ENCODE measurements at regions not wholly inside any gene's neighbourhood (a gene's known extent, or its start where the extent isn't known, plus 50 kb on each side); places are given as distances from the start of the nearest gene placed in this dataset.

- TF ChIP-seq, protein P1, sequence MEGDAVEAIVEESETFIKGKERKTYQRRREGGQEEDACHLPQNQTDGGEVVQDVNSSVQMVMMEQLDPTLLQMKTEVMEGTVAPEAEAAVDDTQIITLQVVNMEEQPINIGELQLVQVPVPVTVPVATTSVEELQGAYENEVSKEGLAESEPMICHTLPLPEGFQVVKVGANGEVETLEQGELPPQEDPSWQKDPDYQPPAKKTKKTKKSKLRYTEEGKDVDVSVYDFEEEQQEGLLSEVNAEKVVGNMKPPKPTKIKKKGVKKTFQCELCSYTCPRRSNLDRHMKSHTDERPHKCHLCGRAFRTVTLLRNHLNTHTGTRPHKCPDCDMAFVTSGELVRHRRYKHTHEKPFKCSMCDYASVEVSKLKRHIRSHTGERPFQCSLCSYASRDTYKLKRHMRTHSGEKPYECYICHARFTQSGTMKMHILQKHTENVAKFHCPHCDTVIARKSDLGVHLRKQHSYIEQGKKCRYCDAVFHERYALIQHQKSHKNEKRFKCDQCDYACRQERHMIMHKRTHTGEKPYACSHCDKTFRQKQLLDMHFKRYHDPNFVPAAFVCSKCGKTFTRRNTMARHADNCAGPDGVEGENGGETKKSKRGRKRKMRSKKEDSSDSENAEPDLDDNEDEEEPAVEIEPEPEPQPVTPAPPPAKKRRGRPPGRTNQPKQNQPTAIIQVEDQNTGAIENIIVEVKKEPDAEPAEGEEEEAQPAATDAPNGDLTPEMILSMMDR (IDR thresholded peaks at IDR 0.05; ENCODE audit: unreplicated experiment), result no peak
- Mint-ChIP-seq H3K27me3 (ENCODE audit: unreplicated experiment) (peaks cover 12% of the 10 kb centered on the region), H3K27ac (ENCODE audit: unreplicated experiment) (no peak overlapping the region), H3K4me3 (ENCODE audit: low read depth, unreplicated experiment) (no peak overlapping the region), H3K4me1 (ENCODE audit: low read depth, unreplicated experiment) (no peaks in the 10 kb centered on the region), H3K36me3 (ENCODE audit: insufficient read depth, unreplicated experiment) (no peaks in the 10 kb centered on the region), H3K9me3 (ENCODE audit: low read depth, unreplicated experiment) (peaks cover 3% of the 10 kb centered on the region)
- BruUV-seq (replicated peaks), result no TSS peak
- intact Hi-C loops (cut with micrococcal nuclease; ENCODE audit: unreplicated experiment), result no loop called here
- no peak for DNase-seq
- CTCF ChIA-PET, result no interaction called here
These were observed 97.2 kb upstream of the ZNF678 start for GRCh38 chr1:227466039-227466645.

GRCh38 chr1:227465256-227465655 is 98.1 kb upstream of the ZNF678 start:
- no peak overlapping the region for H3K27ac Mint-ChIP-seq (ENCODE audit: unreplicated experiment)
- TF ChIP-seq, protein P1 (IDR thresholded peaks at IDR 0.05; ENCODE audit: unreplicated experiment), result no peak
- CTCF ChIA-PET, result no interaction called here
- BruUV-seq (replicated peaks), result no TSS peak
- no peaks in the 10 kb centered on the region for H3K36me3 Mint-ChIP-seq (ENCODE audit: insufficient read depth, unreplicated experiment)
- DNase-seq, result no peak
- H3K4me3 Mint-ChIP-seq (ENCODE audit: low read depth, unreplicated experiment), result no peak overlapping the region
- intact Hi-C loops (cut with micrococcal nuclease; ENCODE audit: unreplicated experiment), result no loop called here
- no peaks in the 10 kb centered on the region for H3K4me1 Mint-ChIP-seq (ENCODE audit: low read depth, unreplicated experiment)
- peaks cover 6% of the 10 kb centered on the region for H3K27me3 Mint-ChIP-seq (ENCODE audit: unreplicated experiment)
- peaks cover 1% of the 10 kb centered on the region for H3K9me3 Mint-ChIP-seq (ENCODE audit: low read depth, unreplicated experiment)

DNA sequence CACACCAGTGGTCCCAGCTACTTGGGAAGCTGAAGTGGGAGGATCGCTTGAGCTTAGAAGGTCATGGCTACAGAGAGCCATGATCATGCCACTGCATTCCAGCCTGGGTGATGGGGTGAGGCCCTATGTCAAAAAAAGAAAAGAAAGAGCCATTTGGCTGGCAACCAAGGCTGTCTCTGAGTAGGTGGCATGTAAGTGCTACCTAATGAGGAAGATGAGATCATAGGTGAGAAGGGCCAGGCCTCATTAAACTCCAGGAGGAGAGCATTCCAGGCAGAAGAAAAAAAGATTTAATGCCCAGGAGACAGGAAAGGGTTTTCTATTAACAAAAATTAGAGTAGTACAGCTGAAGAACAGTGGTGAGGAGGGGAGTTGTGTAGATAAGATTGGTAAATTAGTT is 103.4 kb upstream of the ZNF678 start:
- CTCF ChIA-PET, result interaction anchor here (0.7 kb wide), 1 partner anchor 18 kb away, joined by 4 read pairs; no protein-coding TSS in a partner anchor
- BruUV-seq (replicated peaks), result no TSS peak
- H3K4me3 Mint-ChIP-seq (ENCODE audit: low read depth, unreplicated experiment), result no peak overlapping the region

DNA sequence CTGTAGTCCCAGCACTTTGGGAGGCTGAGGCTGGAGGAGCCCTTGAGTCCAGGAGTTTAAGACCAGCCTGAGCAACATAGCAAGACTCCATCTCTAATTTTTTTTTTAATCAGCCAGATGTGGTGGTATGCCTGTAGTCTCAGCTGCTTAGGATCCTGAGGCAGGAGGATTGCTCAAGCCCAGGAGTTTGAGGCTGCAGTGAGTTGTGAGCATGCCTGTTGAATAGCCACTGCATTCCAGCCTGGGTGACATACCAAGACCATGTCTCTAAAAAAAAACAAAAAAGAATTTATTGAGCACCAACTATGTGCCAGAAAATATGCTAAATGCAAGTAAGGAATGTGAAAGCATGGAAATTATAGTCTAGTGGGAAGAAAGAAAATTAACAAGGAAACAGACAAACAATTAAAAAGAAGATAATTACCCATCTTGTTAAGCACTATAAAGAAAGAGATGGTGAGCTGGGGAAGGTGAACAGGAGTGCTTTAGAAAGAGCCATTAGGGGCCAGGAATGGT is 104.0 kb upstream of the ZNF678 start:
- intact Hi-C loops (cut with micrococcal nuclease; ENCODE audit: unreplicated experiment), result no loop called here
- no peaks in the 10 kb centered on the region for H3K36me3 Mint-ChIP-seq (ENCODE audit: insufficient read depth, unreplicated experiment)
- H3K27ac Mint-ChIP-seq (ENCODE audit: unreplicated experiment), result no peak overlapping the region
- H3K4me1 Mint-ChIP-seq (ENCODE audit: low read depth, unreplicated experiment), result no peaks in the 10 kb centered on the region
- CTCF ChIA-PET, result interaction anchor here (0.6 to 0.9 kb wide), 3 partner anchors 10 to 18 kb away, joined by 3 to 4 read pairs (median 3); no protein-coding TSS in a partner anchor
- H3K27me3 Mint-ChIP-seq (ENCODE audit: unreplicated experiment), result peaks cover 31% of the 10 kb centered on the region
- no peaks in the 10 kb centered on the region for H3K9me3 Mint-ChIP-seq (ENCODE audit: low read depth, unreplicated experiment)
- BruUV-seq (replicated peaks), result no TSS peak
- DNase-seq, result no peak
- H3K4me3 Mint-ChIP-seq (ENCODE audit: low read depth, unreplicated experiment), result no peak overlapping the region
- TF ChIP-seq, protein P1 (IDR thresholded peaks at IDR 0.05; ENCODE audit: unreplicated experiment), result no peak

More for the DNA sequence above, 103.4 kb upstream of the ZNF678 start:
- H3K27ac Mint-ChIP-seq (ENCODE audit: unreplicated experiment), result no peak overlapping the region
- intact Hi-C loops (cut with micrococcal nuclease; ENCODE audit: unreplicated experiment), result no loop called here
- H3K9me3 Mint-ChIP-seq (ENCODE audit: low read depth, unreplicated experiment), result no peaks in the 10 kb centered on the region
- H3K27me3 Mint-ChIP-seq (ENCODE audit: unreplicated experiment), result peaks cover 25% of the 10 kb centered on the region
- H3K4me1 Mint-ChIP-seq (ENCODE audit: low read depth, unreplicated experiment), result no peaks in the 10 kb centered on the region
- TF ChIP-seq, protein P1 (IDR thresholded peaks at IDR 0.05; ENCODE audit: unreplicated experiment), result no peak
- H3K36me3 Mint-ChIP-seq (ENCODE audit: insufficient read depth, unreplicated experiment), result no peaks in the 10 kb centered on the region
- DNase-seq, result no peak
